DOHH2 (cell line): ENCODE measurements at regions not wholly inside any gene's neighbourhood (a gene's known extent, or its start where the extent isn't known, plus 50 kb on each side); places are given as distances from the start of the nearest gene placed in this dataset.

Source experiments
- EZH2phosphoT487 ChIP-seq: fragments of 200-600 bp; sonication (generic); IDR thresholded peaks from 2 replicates; pipeline ENCODE4 v1.6.1; 2017; ENCODE audit warnings: borderline replicate concordance, mild to moderate bottlenecking, antibody characterized with exemption, low read length, moderate library complexity, mixed read lengths
- TF ChIP-seq, protein P1 (sequence below): fragments of 200-600 bp; sonication (generic); IDR thresholded peaks from one replicate; pipeline ENCODE4 v1.5.1; 2014; ENCODE audit warnings: antibody characterized with exemption, mild to moderate bottlenecking, low read depth, low read length; ENCODE audit not compliant: poor library complexity, severe bottlenecking

DNA sequence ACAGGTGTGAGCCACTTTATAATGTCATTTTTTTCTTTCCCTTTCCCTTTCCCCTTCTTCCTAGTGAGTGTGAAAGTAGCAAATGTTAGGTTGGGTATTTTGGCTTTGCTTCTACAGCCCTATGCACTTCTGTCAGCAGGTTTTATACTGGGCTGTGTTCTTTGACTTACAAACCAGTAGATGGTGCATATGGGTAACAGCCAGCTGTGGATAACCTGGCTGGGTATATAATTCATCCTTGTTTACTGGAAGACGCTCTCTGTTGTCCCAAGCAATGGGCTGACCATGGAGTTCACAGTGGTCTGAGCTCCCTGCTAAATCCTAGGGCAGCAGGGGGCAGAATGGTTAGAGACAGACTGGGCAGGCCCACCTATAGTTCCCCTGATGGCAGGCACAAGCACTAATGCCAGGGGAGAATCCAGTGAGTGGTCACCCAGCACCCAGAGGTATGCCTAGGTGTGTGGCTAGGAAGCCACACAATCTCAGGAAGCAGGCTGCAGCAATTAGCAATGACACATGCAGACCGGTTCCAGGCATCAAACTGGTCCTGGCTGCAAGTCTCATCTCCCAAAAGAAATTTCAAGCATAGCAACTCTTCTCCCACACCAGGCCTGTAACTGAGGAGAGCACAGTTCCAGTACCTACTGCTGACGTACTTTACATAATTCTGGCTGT is 592.7 kb upstream of the MAN1A1 start:
- TF ChIP-seq, protein P1, sequence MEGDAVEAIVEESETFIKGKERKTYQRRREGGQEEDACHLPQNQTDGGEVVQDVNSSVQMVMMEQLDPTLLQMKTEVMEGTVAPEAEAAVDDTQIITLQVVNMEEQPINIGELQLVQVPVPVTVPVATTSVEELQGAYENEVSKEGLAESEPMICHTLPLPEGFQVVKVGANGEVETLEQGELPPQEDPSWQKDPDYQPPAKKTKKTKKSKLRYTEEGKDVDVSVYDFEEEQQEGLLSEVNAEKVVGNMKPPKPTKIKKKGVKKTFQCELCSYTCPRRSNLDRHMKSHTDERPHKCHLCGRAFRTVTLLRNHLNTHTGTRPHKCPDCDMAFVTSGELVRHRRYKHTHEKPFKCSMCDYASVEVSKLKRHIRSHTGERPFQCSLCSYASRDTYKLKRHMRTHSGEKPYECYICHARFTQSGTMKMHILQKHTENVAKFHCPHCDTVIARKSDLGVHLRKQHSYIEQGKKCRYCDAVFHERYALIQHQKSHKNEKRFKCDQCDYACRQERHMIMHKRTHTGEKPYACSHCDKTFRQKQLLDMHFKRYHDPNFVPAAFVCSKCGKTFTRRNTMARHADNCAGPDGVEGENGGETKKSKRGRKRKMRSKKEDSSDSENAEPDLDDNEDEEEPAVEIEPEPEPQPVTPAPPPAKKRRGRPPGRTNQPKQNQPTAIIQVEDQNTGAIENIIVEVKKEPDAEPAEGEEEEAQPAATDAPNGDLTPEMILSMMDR = no peak
- no peak for TF ChIP-seq EZH2phosphoT487
